Right ventricle myocardium inferior (tissue), 1 donor: ENCODE measurements at regions not wholly inside any gene's neighbourhood (a gene's known extent, or its start where the extent isn't known, plus 50 kb on each side); places are given as distances from the start of the nearest gene placed in this dataset.
"Not testable (repeated sequence)": the region's sequence is repeated elsewhere in the genome, so short reads cannot be mapped to it uniquely, and the experiment has no call there.

Experiments
- ATAC-seq: fragments of 200-7000 bp; cut with Tn5 transposase; one replicate; pipeline ENCODE4 v1.9.1; 2020; ENCODE audit warnings: mild to moderate bottlenecking, moderate library complexity
- DNase-seq: peaks from one replicate; pipeline ENCODE4 v3.0.0; 2021; ENCODE audit errors: missing footprints
- intact Hi-C: fragments of 100-400 bp; cut with DNase I; formaldehyde crosslinking; loops from one replicate; pipeline ENCODE4 v1.11.0; 2022
- donor health status: DM: no; HTN: yes; CAD: no; lungs with severe emphysema.

- intact Hi-C loops = no loop called here
- DNase-seq = no peak
- ATAC-seq = no peak
Measured at GRCh38 chr3:26012241-26012745, 222.4 kb downstream of the OXSM start.

DNA sequence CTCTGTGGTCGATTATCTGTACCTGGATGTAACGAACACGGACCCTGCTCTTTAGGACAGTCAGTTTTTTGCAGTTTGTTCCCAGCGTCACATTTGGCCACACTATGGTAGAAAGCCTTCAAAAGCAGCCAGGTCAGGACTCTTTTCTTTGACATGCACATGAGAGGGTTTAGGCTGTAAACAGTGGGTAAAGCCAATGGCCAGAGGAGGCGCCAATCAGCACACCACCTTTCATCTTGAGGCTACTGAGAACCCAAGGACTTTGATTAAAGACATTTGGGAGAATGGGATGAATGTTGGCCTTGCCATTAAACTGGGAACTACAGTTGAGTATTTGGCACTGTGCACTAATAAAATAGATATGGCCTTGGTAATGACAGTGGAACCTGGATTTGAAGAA is 225.9 kb downstream of the OXSM start:
- ATAC-seq (no peak), DNase-seq (no peak)
- intact Hi-C loops = no loop called here

GRCh38 chr3:26018889-26019288 is 229.0 kb downstream of the OXSM start:
- DNase-seq = no peak
- no peak for ATAC-seq
- intact Hi-C loops = no loop called here

GRCh38 chr3:26024206-26024605 is 234.3 kb downstream of the OXSM start:
- ATAC-seq, intact Hi-C loops, DNase-seq: not testable (repeated sequence)

- intact Hi-C loops = no loop called here
- ATAC-seq = no peak
- DNase-seq = no peak
Measured at GRCh38 chr3:26029321-26029720, 239.4 kb downstream of the OXSM start.

GRCh38 chr3:26042126-26042525 is 252.2 kb downstream of the OXSM start:
- DNase-seq = peak; percentile 3

DNA sequence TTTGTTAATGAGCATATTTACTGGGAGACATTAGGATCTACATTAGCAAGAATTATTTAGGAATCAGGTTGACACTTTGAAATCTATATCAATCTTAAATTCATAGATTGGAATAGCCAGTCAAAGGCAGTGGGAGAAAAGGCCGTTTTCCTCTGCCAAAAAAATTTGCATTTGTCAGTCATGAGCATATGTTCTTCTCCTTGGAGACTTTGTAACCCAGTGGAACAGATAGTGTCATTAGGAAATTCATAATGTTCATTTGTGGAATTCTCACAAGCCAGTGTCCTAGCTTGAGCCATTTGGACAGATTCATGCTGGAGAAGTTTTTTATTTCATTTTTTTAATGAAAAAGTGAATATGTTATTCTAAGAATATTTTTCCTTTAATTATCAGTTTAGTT is 260.1 kb downstream of the OXSM start:
- ATAC-seq (no peak), DNase-seq (no peak)
- intact Hi-C loops = no loop called here

More at GRCh38 chr3:26042126-26042525, 252.2 kb downstream of the OXSM start:
- ATAC-seq, intact Hi-C loops: not testable (repeated sequence)

GRCh38 chr3:26050776-26051175 is 260.9 kb downstream of the OXSM start:
- DNase-seq (no peak), ATAC-seq (no peak)
- intact Hi-C loops = no loop called here

- intact Hi-C loops = no loop called here
- DNase-seq (no peak), ATAC-seq (no peak)
Measured at GRCh38 chr3:26058901-26059321, 269.0 kb downstream of the OXSM start.

- ATAC-seq (no peak), DNase-seq (no peak)
- intact Hi-C loops = no loop called here
Measured at GRCh38 chr3:26061947-26062346, 272.1 kb downstream of the OXSM start.

DNA sequence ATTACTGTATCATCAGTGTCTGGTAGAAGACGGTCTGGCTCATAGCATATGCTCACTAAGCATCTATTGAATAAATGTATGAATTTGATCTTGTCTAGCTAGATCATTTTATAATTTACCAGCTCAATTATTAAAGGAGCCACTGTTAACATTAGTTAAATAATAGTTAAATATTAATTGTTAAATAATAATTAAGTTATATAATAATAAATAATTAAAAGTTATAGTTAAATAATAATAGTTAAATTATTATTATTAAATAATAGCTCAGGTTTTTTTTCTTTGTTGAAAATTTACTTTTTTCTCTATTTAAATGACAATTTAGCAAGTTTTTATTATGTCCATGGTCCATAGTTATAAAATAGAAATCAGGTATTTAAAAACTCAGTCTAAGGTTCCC is 274.4 kb downstream of the OXSM start:
- no peak for ATAC-seq
- no peak for DNase-seq
- intact Hi-C loops = no loop called here

GRCh38 chr3:26068890-26069289 is 279.0 kb downstream of the OXSM start:
- peak; percentile 48 for DNase-seq
- intact Hi-C loops = loop anchor here (1.0 to 2.0 kb wide), 2 partner anchors 30 to 38 kb away; no protein-coding TSS in a partner anchor
- peak; percentile 92 for ATAC-seq

DNA sequence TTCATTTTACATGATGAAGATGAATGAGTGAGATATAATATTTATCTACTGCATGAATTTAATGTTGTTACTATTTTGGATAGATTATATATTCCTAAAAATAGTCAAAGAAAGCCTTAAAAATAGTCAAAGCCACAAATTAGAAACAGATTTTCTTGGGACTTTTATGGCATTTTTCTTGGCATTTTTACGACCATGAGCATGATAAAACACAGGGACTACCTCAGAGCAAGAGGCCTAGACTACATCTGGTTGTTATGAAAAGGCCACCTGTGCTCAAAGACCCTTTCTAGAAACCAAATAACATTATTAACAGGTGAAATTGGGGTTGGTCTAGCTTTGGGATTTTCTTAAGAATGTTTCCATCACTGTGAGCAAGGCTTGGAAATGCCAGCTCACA is 281.0 kb downstream of the OXSM start:
- ATAC-seq (no peak), DNase-seq (no peak)
- intact Hi-C loops = no loop called here

- intact Hi-C loops = no loop called here
Measured at GRCh38 chr3:26074080-26074479, 284.2 kb downstream of the OXSM start.

GRCh38 chr3:26078539-26078938 is 288.6 kb downstream of the OXSM start:
- intact Hi-C loops = no loop called here
- DNase-seq = no peak
- ATAC-seq = no peak

More at GRCh38 chr3:26074080-26074479, 284.2 kb downstream of the OXSM start:
- ATAC-seq (no peak), DNase-seq (no peak)

DNA sequence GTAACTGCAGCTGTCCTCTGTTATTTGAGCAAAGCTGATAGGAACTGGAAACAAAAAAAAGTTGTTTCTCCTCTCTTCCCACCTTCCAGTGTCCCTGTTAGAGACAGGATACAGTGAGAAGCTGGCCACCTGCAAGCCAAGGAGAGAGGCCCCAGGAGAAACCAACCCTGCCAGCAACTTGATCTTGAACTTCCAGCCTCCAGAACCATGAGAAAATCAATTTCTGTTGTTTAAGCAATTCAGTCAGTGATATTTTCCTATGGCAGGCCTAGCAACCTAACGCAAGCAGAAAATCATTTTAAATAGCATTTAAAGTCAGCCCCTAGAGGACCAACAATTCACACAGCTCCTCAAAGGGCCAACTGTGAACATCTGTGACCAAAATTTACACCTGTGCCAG is 291.3 kb downstream of the OXSM start:
- intact Hi-C loops = no loop called here
- DNase-seq (no peak), ATAC-seq (no peak)

GRCh38 chr3:26081806-26082205 is 291.9 kb downstream of the OXSM start:
- intact Hi-C loops = no loop called here
- DNase-seq = no peak
- ATAC-seq = no peak

GRCh38 chr3:26082911-26083310 is 293.0 kb downstream of the OXSM start:
- intact Hi-C loops = no loop called here
- no peak for DNase-seq
- no peak for ATAC-seq

- ATAC-seq (peak; percentile 52), DNase-seq (no peak)
- intact Hi-C loops = no loop called here
Measured at GRCh38 chr3:26084629-26085028, 294.7 kb downstream of the OXSM start.

- DNase-seq (no peak), ATAC-seq (no peak)
- intact Hi-C loops = no loop called here
Measured at GRCh38 chr3:26087751-26088150, 297.9 kb downstream of the OXSM start.

GRCh38 chr3:26089249-26089648 is 299.4 kb downstream of the OXSM start:
- ATAC-seq (no peak), DNase-seq (no peak)
- intact Hi-C loops = no loop called here
